GM19395 (cell line): ENCODE measurements at regions not wholly inside any gene's neighbourhood (a gene's known extent, or its start where the extent isn't known, plus 50 kb on each side); places are given as distances from the start of the nearest gene placed in this dataset.
A peak's percentile ranks its signal among the peaks of the same experiment; 100 is the strongest.

Experiments used
- ATAC-seq: cut with Tn5 transposase; IDR thresholded peaks from one replicate; pipeline ENCODE4 v1.9.1; 2021; ENCODE audit warnings: mild to moderate bottlenecking, moderate library complexity; ENCODE audit not compliant: unreplicated experiment

GRCh38 chr15:92224843-92225242 is 168.8 kb upstream of the ST8SIA2 start:
- no peak for ATAC-seq

DNA sequence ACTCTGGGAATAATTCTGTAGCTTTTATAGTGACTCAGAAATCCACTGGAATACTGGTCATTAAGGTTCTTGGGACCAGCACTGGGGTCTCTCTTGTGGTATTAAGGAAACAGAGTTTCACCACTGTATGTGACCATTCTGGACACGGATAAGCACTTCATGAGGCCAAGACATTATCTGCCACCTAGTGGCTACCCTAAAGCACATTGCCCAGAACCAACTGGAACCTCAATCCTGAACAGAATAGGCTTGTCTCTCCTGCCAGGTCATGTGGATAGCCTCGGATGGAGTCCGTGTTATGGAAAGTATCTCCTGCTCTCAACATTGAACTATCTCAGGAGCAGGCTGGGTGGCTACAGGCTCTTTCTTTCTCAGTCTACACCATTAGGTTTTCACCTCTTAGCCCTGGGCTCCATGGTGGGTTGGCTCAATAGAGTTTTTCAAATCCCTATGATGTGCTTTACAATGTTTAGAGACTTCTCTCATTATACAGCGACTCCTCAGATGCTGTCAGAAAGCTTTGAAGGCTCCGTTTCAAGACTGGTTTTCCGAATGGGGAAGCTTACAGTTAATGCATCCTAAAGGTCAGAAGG is 167.6 kb upstream of the ST8SIA2 start:
- ATAC-seq = no peak

- no peak for ATAC-seq
Observed at GRCh38 chr15:92228830-92229229, 164.9 kb upstream of the ST8SIA2 start.

DNA sequence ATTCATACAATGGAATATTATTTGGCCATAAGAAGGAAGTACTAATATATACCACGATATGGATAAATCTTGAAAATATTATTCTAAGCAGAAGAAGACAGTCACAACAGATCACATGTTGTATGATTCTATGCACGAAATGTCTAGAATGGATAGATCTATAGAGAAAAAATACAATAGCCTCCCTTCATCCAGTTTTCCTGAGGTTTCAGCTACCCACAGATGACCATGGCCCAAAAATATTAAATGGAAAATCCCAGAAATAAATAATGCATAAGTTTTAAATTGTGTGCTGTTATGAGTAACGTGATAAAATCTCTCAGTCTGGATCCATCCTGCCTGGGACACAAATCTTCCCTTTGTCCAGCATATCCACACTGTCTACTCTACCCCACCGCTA is 162.2 kb upstream of the ST8SIA2 start:
- ATAC-seq = no peak

DNA sequence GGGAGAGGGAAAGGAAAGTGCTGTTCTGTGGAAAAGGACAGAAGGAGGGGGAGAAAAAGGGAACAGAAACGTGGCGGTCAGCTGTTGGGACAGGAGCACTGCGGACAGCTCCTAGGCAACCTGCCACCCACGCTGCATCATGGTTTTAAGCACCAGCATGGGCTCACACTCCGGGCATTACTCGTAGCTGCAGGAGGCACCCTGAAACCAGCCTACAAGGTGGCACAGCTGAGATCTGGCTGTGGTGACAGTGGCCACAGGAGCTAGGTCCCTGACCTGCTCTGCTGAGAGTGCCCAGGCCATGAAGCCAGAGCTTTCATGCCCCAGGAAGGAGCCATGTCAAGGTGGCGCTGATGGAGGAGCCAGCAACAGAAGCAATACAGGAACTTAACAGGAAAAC is 161.4 kb upstream of the ST8SIA2 start:
- no peak for ATAC-seq

DNA sequence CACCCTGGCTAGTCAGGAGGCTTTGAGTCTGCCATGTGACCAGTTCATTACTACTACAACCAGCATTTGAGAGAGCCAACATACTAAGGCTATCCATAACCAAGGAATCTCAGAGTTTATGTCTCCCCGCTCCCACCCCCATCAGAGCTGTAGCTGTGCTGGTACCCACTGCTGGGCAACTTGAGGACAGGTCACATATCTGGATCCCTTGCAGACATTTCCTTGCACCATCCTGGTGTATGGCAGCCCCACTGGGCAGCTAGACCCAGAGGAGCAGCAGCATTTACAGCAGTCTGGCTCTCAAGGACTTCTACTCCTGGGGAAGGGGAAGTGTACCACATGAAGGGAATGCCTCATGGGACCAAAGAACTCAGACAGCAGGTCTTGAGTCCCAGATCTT is 160.8 kb upstream of the ST8SIA2 start:
- ATAC-seq = no peak

- ATAC-seq = no peak
Observed at GRCh38 chr15:92243227-92243626, 150.5 kb upstream of the ST8SIA2 start.

DNA sequence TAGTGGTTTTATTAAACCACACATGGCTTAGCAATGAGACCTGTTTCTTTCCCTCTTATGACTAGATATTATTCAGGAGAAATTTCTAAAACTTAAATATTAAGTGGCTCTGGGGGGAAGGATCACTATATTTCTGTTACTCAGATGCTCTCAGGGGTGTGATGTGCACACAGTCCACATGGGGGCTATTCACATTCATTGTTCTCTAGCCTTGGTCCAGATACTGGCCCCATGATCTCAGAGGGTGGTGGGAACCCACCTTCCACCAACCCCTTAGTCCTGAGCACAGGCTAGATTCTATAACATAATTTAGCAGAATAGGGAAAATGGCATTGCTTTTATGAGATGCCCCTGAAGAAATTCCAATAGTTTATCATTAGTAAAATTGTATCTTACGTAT is 149.0 kb upstream of the ST8SIA2 start:
- ATAC-seq = no peak

DNA sequence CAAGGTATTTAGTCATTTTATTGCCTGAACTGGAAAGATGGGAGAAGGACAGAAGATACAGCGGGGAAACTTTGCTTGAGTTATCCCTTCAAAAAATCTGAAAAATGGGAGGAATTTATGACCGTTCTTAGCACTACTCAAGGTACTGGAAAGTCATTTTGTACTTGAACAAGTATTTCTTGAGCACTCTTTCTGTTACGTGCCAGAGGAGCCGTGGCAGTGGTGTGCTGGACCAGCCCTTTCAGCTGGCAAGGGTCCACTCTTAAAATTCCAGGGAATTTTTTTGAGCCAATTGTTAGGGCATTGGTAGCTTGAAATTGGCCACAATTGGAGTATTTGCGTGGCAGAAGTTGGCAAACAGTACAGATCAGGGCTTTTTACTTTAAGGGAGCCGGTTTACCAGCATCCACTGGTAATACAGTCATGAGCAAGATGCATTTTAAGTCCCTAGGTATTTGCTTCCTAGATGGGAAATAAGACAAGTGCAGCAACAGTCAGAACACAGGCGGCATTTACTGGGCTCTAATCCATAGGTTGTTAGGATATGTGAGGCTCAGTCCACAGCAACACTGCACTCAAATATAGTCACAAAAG is 145.9 kb upstream of the ST8SIA2 start:
- ATAC-seq = no peak

DNA sequence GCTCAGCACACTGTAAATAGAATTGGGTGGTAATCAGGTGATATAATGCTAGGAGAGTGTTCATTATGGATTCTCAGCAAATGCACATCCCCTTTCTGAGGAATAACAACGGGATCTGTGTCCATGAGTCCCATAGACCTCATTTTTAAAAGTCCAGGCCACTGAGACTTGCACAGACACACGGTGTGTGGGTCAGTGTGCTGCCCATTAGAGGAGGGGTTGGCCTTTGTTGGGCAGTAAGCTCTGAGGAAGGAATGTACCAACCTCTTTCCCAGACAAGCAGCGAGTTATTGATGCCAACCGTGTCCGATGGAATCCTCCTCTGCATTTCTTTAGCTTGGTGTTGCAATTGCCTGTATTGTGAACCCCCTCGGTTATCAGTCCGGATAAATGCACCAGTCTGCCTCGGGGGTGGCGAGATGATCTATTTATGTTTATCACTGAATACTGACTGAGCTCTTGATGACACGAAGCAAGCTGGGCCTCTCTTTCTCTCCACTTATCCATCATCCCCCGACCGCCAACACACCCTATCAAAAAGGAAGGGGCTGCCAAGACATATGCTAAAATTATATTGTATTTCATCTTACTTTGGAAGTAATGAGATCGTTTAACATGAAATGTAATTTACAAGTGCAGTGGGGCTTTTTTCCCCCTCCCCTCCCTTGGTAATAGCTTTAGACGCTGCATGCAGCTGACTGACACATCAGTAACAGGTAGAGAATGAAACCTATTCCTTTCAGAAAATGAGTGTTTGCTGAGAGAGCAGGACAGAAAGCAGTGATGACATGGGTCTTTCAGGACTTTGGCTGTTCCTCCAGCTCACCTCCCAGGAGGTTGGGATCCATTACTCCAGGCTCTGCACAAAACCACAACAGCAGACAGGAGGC is 126.6 kb upstream of the ST8SIA2 start:
- ATAC-seq = no peak

- ATAC-seq = no peak
Observed at GRCh38 chr15:92268900-92269299, 124.8 kb upstream of the ST8SIA2 start.

- ATAC-seq = no peak
Observed at GRCh38 chr15:92271179-92271578, 122.5 kb upstream of the ST8SIA2 start.

DNA sequence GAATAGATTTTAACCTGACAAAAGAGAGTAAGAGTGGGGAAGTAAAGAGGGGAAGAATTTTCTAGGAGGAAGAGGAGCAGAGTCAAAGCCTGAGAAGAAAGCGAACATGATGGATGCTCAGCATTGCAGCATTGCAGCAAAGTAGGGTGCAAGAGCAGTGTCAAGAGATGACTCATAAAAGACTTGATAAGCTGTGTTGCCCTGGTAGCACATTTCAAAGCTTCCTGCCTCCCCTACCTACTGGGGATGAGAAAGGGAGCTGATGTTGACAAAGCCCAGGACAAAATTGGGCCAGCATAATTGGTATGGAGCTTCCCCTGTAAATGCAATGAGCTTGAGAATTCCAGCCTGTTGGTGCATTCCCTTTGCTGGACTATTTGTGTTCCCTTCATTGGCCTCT is 121.6 kb upstream of the ST8SIA2 start:
- no peak for ATAC-seq

DNA sequence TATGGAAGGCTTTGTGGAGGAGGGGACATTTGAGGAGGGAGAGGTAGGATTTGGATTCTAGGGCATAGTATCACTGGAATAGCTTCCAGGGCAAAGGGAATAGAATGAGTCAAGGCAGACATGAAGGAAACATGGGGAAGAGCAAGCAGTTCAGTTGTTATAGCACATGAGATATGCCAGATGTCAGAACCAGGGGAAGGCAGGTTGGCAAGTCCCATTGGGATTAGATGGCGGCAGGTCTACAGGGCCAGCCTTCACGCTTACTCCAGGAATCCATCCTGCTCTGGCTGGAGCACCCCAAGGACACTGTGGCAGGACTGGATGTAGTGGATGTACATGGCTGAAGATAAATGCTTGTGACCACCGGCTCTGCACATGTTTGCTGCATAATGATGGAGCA is 120.4 kb upstream of the ST8SIA2 start:
- ATAC-seq = no peak

DNA sequence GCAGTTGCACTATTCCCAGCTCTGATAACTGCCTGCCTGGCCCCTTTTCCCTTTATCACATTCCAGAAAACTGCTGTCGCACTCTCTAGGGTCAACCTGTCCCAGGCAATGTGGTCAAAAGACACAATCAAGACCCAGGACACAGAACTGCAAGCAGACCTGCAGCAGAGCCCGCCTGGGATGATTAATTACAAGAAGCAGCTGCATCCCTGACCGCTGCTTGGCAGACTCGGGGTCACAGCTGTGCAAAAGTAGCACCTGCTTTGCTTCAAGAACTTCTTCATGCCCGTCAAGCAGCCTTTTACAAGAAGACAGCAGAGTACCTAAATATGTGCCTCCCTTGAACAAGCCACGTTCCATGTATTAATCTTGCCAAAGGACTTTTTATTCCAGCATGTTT is 120.0 kb upstream of the ST8SIA2 start:
- no peak for ATAC-seq

DNA sequence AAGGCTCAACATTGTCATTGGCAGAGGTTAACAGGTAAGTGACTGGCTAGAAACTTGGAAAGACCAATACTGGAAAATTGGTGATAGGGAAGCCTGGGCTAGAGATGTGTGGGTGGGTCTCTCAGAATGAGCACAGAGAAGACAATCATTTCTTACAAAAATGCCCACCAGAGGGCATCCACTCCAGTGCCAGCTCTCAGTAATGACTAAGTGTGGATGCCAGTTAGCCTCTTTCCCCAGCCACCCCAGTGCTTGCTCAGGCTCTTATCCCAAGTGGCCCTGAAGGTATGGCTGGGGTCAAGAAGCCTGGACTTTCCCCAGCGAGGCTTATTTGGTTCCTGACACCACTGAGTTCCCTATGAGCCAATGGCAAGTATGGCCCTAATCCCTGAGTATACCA is 115.9 kb upstream of the ST8SIA2 start:
- no peak for ATAC-seq

GRCh38 chr15:92283813-92284212 is 109.9 kb upstream of the ST8SIA2 start:
- no peak for ATAC-seq

- ATAC-seq = peak; percentile 97
Observed at GRCh38 chr15:92288755-92289154, 104.9 kb upstream of the ST8SIA2 start.

GRCh38 chr15:92289733-92290132 is 103.9 kb upstream of the ST8SIA2 start:
- ATAC-seq = no peak

DNA sequence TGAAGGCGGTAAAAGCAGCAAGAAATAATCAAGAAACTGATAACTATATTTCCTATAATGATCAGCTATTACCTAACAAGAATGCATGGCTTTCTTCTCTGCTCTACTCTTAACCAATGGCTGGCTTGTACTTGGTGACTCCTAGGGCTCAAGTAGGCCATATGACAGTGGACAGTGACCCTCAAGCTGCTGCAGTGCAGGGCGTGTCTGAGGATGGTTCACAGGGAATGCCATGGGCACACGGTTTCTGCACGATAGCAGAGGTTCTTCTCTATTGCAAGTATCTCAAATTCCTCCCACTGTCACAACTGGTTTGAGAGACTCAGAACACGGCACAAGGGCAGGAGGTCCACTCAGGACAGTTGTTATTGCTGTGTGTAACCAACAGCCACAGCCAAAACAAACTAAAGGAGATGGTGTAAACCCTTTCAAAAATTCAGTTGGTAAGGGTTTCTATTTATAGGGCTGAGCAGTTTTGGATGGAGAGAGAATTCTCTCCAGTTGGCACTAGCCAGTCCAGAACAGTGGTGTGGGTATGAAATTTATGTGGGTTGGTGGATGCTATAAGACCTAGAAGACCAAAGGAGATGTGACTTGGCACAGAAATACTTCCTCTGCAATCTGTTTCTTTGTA is 103.2 kb upstream of the ST8SIA2 start:
- no peak for ATAC-seq

GRCh38 chr15:92291900-92292299 is 101.8 kb upstream of the ST8SIA2 start:
- ATAC-seq = no peak

DNA sequence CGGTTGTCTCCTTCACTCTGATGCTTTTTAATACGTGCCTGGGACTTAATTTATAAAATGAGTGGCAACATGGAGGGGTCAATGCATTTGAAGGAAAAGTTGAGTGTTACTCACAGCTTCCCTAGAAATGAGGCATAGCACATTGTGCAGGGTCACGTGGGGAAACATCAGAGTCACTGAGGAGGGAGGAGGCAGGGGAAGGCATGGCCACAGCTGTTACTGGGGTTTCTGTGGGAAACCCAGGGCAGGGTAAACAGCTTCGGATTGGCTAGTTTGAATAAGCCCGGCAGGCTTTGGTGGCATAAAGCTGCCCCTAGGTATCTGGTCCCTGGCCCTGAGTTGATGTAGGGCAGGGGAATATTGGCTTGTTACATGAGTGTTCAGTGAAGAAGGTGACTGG is 98.9 kb upstream of the ST8SIA2 start:
- no peak for ATAC-seq
